Suppressor macrophage treated with lipopolysaccharide for 1 hour (primary cell): ENCODE measurements at regions not wholly inside any gene's neighbourhood (a gene's known extent, or its start where the extent isn't known, plus 50 kb on each side); places are given as distances from the start of the nearest gene placed in this dataset.

Source experiments
- DNase-seq, 3 donors: peaks; one replicate each; pipeline ENCODE4 v3.0.0-alpha.2; 2020 to 2022

GRCh38 chr18:75836516-75836915 lies 409.0 kb upstream of the SMIM21 start:
- no peak for DNase-seq

DNA sequence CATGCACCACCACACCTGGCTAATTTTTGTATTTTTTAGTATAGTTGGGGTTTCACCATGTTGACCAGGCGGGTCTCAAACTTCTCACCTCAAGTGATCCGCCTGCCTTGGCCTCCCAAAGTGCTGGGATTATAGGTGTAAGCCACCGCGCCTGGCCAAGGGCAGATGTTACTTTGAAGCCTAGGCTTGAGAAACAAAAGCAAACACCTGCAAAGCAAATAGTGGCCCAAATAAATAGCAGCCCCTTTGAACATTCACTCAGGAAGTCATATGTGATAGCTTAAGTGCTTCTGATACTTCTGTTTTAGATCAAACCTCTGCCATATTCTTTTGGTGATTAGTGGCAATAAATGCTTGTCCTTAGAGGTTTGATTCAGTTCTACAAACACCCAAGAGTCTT lies 404.5 kb upstream of the SMIM21 start:
- no peak for DNase-seq

DNA sequence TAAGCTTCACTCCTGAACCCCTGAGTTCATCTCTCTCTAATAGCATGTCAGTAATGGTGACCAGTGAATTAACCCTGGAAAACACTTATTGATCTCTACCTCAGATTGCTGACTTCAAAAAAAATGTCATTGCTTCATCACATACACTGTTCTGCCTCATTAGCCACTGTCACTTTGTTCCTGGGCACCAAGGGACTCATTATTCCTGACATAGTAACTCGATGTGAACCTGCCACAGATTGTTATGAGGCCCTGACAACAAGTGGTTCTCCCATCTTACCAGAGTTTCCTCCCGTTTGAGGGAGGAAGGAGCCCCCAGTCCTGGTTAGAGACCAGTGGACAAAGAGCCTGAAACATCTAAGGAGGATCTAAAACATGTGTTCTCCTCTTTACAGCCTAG lies 403.3 kb upstream of the SMIM21 start:
- no peak for DNase-seq

DNA sequence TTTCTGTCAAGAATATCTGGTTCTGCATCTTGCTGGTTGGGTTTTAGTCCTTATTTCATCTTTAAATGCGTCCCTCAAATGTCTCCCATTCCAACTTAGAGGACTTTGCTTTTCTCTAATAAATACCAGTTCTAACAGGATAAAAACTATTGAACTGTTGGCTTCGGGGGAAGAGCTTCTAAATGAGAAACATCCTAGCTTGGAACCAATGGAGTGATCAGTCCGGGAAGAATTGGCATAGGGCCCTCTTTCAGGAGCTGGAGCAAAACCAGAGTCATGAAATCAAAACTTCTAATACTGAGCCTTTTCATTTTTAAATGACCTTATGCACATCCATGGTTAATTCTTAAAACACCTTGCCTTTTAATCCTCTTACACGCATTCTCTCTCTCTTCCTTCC lies 401.6 kb upstream of the SMIM21 start:
- DNase-seq: no peak

DNA sequence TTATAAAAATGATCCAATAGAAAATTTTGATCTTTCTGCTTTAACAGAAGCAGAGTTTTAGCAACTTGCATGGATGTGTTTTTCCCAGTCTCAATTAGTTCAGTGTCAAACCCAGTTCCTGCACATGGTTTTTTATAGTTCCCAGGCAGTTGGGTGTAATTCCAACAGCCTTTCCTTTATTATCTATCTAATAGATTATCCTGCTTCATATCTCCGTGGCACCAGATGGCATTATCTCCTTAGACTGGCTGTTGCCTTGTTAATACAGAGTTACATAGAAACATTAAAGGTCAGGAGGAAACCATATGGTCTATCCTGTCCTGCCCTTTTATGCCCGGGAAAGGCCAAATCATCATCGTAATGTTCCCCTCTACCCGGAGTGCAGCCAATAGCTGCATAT lies 400.9 kb upstream of the SMIM21 start:
- no peak for DNase-seq

DNA sequence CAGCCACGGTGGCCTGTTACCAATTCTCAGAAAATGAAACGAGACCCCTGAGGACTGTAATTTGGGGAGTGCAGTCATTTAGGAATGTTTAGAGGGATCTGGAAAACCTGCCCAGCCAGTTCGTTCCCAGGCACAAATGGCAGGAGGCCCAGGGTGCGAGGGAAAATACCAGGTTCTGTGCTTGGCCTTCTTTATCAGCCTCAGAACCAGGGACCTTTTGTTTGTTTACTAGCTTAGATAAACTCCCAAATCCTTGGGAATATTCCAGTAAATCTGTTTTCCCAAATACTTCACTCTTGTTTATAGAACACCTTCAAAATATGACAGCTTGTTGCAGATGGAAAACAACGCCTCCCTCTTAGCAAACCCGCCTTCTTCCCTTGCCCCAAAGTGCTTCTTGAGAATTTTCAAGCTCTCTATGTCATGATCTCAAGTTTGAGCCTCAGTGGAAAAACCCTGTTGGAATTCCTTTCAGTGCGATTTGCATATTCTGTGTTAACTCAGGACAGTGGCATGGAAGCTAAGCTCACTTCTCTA lies 400.3 kb upstream of the SMIM21 start:
- DNase-seq: peak in 2 of 3 donors; percentile 0 to 20

- DNase-seq: no peak
These were observed 397.2 kb upstream of the SMIM21 start for GRCh38 chr18:75824661-75825060.

GRCh38 chr18:75823471-75823870 lies 396.0 kb upstream of the SMIM21 start:
- no peak for DNase-seq

GRCh38 chr18:75818383-75818782 lies 390.9 kb upstream of the SMIM21 start:
- no peak for DNase-seq

DNA sequence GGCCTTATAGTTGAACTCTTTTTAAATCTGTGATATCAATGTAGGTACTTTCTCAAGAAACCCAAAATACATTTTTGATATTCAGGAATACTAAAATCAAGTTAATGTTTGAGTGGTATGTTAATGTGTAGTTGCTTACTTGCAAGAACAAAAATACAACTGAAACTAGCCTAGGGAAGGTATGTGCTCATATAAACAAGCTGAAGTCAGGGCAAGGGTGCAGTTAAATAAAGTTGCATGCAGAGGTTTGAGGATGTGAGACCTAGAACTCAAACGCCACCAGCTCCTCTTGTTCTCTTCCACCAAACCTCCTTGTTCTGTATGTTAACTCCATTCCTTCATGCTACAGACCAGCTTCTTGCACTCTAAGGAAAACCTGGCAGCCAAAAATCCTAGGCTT lies 388.3 kb upstream of the SMIM21 start:
- DNase-seq: no peak

DNA sequence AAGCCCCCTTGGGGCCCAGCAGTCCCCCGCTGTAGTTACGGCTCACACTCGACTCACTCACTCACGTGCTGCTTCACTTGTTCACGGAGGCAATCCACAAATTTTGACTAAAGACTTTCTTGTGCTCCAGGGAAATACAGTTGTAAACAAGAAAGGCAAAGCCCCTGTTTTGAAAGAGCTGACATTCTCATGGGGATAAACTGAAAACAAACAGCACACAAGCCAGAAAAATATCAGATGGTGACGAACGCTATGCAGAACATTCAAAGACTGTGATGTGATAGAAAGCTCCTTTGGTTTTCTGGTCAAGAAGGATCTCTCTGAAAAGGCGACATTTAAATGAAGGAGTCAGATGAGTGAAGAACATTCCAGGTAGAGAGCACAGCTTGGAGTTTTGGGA lies 385.3 kb upstream of the SMIM21 start:
- DNase-seq: no peak

GRCh38 chr18:75810961-75811551 lies 383.6 kb upstream of the SMIM21 start:
- no peak for DNase-seq

GRCh38 chr18:75810516-75810915 lies 383.0 kb upstream of the SMIM21 start:
- DNase-seq: no peak

GRCh38 chr18:75809926-75810255 lies 382.4 kb upstream of the SMIM21 start:
- DNase-seq: no peak

DNA sequence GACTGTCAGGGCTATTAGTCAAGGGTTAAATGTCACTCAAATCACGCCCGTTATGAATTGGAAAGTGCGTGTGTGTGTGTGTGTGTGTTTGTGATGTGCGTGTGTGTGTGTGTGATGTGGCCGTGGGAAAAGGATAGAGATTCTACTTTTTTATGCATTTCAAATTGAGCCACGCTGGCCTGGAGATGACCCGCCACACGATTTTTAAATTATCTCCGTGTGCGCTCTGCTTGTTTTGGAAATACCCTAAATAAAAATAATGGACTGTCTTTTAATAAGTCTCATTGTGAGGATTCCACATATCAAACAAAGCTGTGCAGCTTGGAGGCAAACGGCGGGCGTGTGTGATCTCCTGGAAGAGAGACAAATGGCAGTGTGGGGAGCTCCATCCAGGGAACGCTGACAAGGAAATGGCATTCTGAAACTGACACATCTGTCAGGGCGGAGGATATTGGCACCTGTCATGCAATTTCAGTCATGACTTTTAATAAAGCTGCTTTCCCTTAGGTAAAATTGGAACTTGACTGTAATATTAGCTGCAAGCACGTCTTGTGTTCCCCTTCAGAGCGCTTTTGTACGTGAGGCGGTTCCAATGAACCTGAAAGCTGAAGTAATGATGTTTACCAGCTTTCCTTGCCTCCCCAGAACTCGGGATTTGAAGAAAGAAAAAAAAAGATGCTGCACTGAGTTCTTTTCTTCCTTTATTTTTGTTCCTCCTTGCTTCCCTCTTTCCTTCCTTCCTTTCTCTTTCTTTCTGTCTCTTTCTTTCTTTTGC lies 381.8 kb upstream of the SMIM21 start:
- DNase-seq: no peak

GRCh38 chr18:75805265-75805664 lies 377.8 kb upstream of the SMIM21 start:
- DNase-seq: no peak

DNA sequence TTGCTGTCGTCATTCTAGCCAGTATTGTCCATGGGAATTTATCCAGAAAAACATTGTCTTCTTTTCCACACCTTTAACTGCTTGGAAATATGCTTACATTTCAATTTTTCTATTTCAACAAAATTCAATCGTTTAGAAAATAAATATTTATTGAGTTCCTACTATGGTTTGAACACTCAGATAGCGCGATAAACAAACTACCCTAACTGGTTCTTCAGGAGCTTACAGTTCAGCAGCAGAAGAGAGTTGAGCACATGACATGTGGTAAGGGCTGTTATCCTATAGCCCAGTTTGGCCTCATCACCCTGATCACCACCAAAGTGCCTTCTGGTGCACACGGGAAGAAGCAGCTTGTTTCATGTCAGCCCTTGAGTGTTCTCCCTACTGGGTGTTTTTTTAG lies 375.2 kb upstream of the SMIM21 start:
- DNase-seq: no peak

- no peak for DNase-seq
These were observed 373.7 kb upstream of the SMIM21 start for GRCh38 chr18:75801178-75801577.

- no peak for DNase-seq
These were observed 372.8 kb upstream of the SMIM21 start for GRCh38 chr18:75800331-75800648.

DNA sequence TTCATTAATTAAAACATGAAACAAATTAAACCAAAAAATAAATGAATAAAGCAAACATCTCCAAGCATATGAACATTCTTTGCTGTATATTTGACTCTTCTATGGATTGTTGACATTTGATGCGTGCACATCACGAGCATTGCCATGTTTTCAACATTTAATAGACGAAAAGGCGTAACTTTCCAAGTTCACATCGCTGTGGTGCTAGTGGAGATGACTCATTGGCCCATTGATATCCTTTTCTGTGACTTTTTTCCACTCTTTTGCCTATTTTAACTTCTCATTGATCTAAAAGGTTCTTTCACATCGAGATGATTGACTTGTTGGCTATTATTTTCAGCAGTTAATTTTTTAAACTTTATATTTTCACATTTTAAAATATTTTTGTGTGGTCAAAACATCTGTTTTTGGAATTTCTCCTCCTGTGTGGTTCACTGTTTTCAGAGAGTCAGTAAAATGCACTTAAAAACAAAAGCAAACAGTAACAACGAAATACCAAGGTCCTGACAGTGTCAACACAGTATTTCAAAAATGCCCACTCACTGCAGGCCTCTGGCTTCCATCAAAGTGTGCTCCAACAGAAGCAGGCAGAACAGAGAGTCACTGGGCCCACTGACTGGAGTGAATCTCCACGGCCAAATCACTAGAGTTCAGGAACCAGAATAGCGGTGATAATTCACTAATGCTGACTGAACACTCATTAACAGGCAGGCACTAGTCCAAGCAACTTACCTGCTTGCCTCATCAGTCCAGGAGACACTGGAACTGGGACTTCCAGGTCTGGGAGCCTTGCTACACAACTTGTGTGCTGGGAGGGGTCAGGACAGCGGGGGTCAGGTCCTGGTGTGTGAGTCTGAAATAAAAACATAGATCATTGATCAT lies 372.2 kb upstream of the SMIM21 start:
- no peak for DNase-seq

DNA sequence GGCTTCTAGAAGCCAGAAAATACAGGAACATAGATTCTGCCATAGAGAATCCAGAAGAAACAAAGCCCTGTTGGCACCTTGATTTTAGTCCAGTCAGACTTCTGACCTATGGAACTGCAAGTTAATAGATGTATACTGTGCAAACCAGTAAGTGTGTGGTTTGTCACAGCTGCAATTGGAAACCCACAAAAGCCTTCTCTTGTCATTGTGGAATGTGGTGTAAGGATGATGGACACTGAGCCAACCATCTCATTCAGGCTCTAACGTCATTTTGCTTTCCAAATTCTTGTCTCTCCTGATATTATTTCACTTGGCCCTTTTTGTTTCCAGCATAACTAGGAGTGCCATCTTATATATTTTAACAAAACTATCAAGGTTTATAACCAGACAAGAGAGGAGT lies 369.5 kb upstream of the SMIM21 start:
- no peak for DNase-seq

- no peak for DNase-seq
These were observed 363.3 kb upstream of the SMIM21 start for GRCh38 chr18:75790796-75791195.

DNA sequence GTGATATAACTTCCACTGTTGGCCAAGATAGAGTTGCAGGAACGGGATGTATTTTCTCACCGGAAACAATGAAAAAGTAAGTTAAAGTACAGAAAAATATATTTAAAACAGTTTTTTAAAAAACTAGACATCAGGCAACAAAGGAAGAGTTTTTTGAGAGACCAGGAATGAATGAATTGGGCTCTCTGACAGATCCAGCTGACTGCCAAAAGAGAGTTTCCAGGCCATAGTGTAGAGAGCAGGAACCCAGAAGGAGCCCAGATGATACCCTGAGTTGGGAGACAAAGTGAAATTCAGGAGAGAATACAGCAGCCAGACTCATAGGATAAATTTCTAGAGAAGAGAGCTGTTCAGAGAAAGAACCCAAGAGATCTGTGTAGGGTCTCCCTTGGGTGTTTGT lies 362.6 kb upstream of the SMIM21 start:
- DNase-seq: no peak

GRCh38 chr18:75785834-75786233 lies 358.3 kb upstream of the SMIM21 start:
- DNase-seq: no peak
